IMR-90 (cell line): ENCODE measurements at regions not wholly inside any gene's neighbourhood (a gene's known extent, or its start where the extent isn't known, plus 50 kb on each side); places are given as distances from the start of the nearest gene placed in this dataset.

Experiments
- ATAC-seq: fragments of 200-7000 bp; cut with Tn5 transposase; 2 replicates; pipeline ENCODE4 v1.9.1; 2020; ENCODE audit warnings: low read depth, mild to moderate bottlenecking, moderate library complexity
- BruUV-seq: library from RNA; stranded (reverse); fragments of 400-500 nt; replicated peaks from 2 replicates; lab custom pipeline; 2021; lab: Mats Ljungman, UMichigan
- CTCF ChIA-PET: fragments of 300-600 bp; formaldehyde crosslinking; extraction: SDS; loops from one replicate; lab custom pipeline; 2021; ENCODE audit warnings: antibody characterized with exemption; lab: Yijun Ruan, JAX
- POLR2A ChIA-PET: fragments of 300-600 bp; sonication (Branson Sonifier 250); formaldehyde crosslinking; loops from one replicate; lab custom pipeline; 2022; ENCODE audit warnings: antibody characterized with exemption; ENCODE audit not compliant: unreplicated experiment; lab: Charles Lee
- DNase-seq: peaks from one replicate; pipeline ENCODE4 v3.0.0; 2013
- H2AFZ ChIP-seq: replicated peaks from 2 replicates; pipeline ENCODE3; 2013; ENCODE audit warnings: low read length, mild to moderate bottlenecking; ENCODE audit not compliant: poor library complexity
- H2AK5ac ChIP-seq: 2 replicates; pipeline ENCODE4 v1.6.1; 2013; ENCODE audit warnings: low read depth, low read length, inconsistent platforms
- H2AK9ac ChIP-seq: replicated peaks from 2 replicates; pipeline ENCODE3; 2013; ENCODE audit warnings: mild to moderate bottlenecking, low read depth, low read length, moderate library complexity; ENCODE audit not compliant: poor library complexity
- H2BK120ac ChIP-seq: 2 replicates; pipeline ENCODE4 v1.6.1; 2013; ENCODE audit warnings: low read depth, low read length, inconsistent platforms
- H2BK15ac ChIP-seq: 3 replicates; pipeline ENCODE4 v1.6.1; 2013; ENCODE audit warnings: low read depth, low read length, inconsistent platforms
- H2BK20ac ChIP-seq: 2 replicates; pipeline ENCODE4 v1.6.1; 2013; ENCODE audit warnings: low read depth, mild to moderate bottlenecking, inconsistent platforms, low read length, moderate library complexity
- H2BK5ac ChIP-seq: 2 replicates; pipeline ENCODE4 v1.6.1; 2013; ENCODE audit warnings: mild to moderate bottlenecking, low read depth, low read length, inconsistent platforms; ENCODE audit not compliant: poor library complexity, severe bottlenecking
- H3K14ac ChIP-seq: replicated peaks from 2 replicates; pipeline ENCODE4 v1.6.1; 2013; ENCODE audit warnings: low read depth, low read length, inconsistent platforms
- H3K18ac ChIP-seq: 2 replicates; pipeline ENCODE4 v1.6.1; 2013; ENCODE audit warnings: low read depth, low read length, control low read depth
- H3K23ac ChIP-seq: 2 replicates; pipeline ENCODE4 v1.6.1; 2013; ENCODE audit warnings: low read depth, low read length, inconsistent platforms
- H3K27ac ChIP-seq: 2 replicates; pipeline ENCODE4 v1.5.1; 2013; ENCODE audit warnings: mild to moderate bottlenecking, control low read depth, low read length; ENCODE audit not compliant: insufficient read depth
- H3K27me3 ChIP-seq: 2 replicates; pipeline ENCODE4 v1.6.1; 2013; ENCODE audit warnings: low read length; ENCODE audit not compliant: control insufficient read depth, insufficient read depth
- H3K36me3 ChIP-seq: 2 replicates; pipeline ENCODE4 v1.6.1; 2013; ENCODE audit warnings: low read length, mixed read lengths; ENCODE audit not compliant: control insufficient read depth, insufficient read depth
- H3K4ac ChIP-seq: 2 replicates; pipeline ENCODE4 v1.6.1; 2013; ENCODE audit warnings: low read depth, low read length, inconsistent platforms
- H3K4me1 ChIP-seq: 2 replicates; pipeline ENCODE4 v1.6.1; 2013; ENCODE audit warnings: low read length, mixed read lengths; ENCODE audit not compliant: control insufficient read depth, insufficient read depth
- H3K4me2 ChIP-seq: 2 replicates; pipeline ENCODE4 v1.6.1; 2013; ENCODE audit warnings: low read depth, mild to moderate bottlenecking, control low read depth, low read length, moderate library complexity
- H3K4me3 ChIP-seq: 2 replicates; pipeline ENCODE4 v1.5.1; 2013; ENCODE audit warnings: low read depth, mild to moderate bottlenecking, control low read depth, low read length, moderate library complexity; ENCODE audit not compliant: insufficient read depth
- H3K56ac ChIP-seq: 2 replicates; pipeline ENCODE4 v1.6.1; 2013; ENCODE audit warnings: low read length, inconsistent platforms; ENCODE audit not compliant: insufficient read depth; ENCODE audit errors: extremely low read depth
- H3K79me1 ChIP-seq, 2 experiments: 2 replicates each; pipeline ENCODE4 v1.6.1; 2013; ENCODE audit warnings: low read length in 2 of 2, inconsistent platforms in 1 of 2, low read depth in 1 of 2
- H3K9ac ChIP-seq: 2 replicates; pipeline ENCODE4 v1.6.1; 2013; ENCODE audit warnings: low read depth, low read length, control low read depth
- H3K9me1 ChIP-seq: 2 replicates; pipeline ENCODE4 v1.6.1; 2013; ENCODE audit warnings: low read length, inconsistent platforms; ENCODE audit not compliant: insufficient read depth
- H3K9me3 ChIP-seq: 2 replicates; pipeline ENCODE4 v1.6.1; 2013; ENCODE audit warnings: low read length; ENCODE audit not compliant: control insufficient read depth, insufficient read depth
- H4K20me1 ChIP-seq: 2 replicates; pipeline ENCODE4 v1.6.1; 2013; ENCODE audit warnings: low read length, inconsistent platforms; ENCODE audit not compliant: insufficient read depth
- H4K5ac ChIP-seq: 2 replicates; pipeline ENCODE4 v1.6.1; 2013; ENCODE audit warnings: mild to moderate bottlenecking, low read depth, low read length, control low read depth
- H4K8ac ChIP-seq, 2 experiments: 2 replicates each; pipeline ENCODE4 v1.6.1; 2013; ENCODE audit warnings: low read depth in 2 of 2, low read length in 2 of 2, control low read depth in 1 of 2, inconsistent platforms in 1 of 2
- H4K91ac ChIP-seq: 2 replicates; pipeline ENCODE4 v1.6.1; 2013; ENCODE audit warnings: low read depth, low read length, inconsistent platforms; ENCODE audit not compliant: insufficient read depth
- POLR2A ChIP-seq: IDR thresholded peaks from 2 replicates; pipeline ENCODE4 v1.6.1; 2012; ENCODE audit warnings: mild to moderate bottlenecking, low read depth, low read length
- USF2 ChIP-seq: fragments of 150-350 bp; IDR thresholded peaks from 2 replicates; pipeline ENCODE4 v1.6.1; 2017; ENCODE audit warnings: mild to moderate bottlenecking, antibody characterized with exemption, low read length, low read depth
- dilution Hi-C: fragments of 300-500 bp; cut with HindIII; formaldehyde crosslinking; loops from one replicate; pipeline ENCODE4 v1.14.3; 2018; ENCODE audit warnings: low sequenced_read_pairs; ENCODE audit not compliant: unreplicated experiment
- in situ Hi-C: fragments of 300-500 bp; cut with MboI; formaldehyde crosslinking; loops from 3 replicates; pipeline ENCODE4 v1.14.3; 2019; ENCODE audit warnings: low sequenced_read_pairs, inconsistent platforms, mixed read lengths
- intact Hi-C: fragments of 100-400 bp; cut with micrococcal nuclease; formaldehyde crosslinking; loops from 2 replicates; pipeline ENCODE4 v1.10.0; 2022

- no peak overlapping the region for H4K8ac ChIP-seq
Observed at GRCh38 chr14:84003346-84003745, 1526.6 kb upstream of the FLRT2 start.

More at GRCh38 chr14:84003346-84003745, 1526.6 kb upstream of the FLRT2 start:
- ChIA-PET CTCF (no interaction called here), POLR2A (no interaction called here)
- no peaks in the 10 kb centered on the region for H3K27me3 ChIP-seq
- H3K4me2 ChIP-seq, result no peak overlapping the region
- H2BK20ac ChIP-seq, result no peak overlapping the region
- no peak overlapping the region for H2AFZ ChIP-seq
- no peak overlapping the region for H3K4me3 ChIP-seq
- DNase-seq, result no peak
- H3K9me3 ChIP-seq, result no peaks in the 10 kb centered on the region
- H4K5ac ChIP-seq, result no peak overlapping the region
- no peaks in the 10 kb centered on the region for H3K36me3 ChIP-seq
- H2AK5ac ChIP-seq, result no peak overlapping the region
- H2BK120ac ChIP-seq, result no peak overlapping the region
- H3K4ac ChIP-seq, result no peak overlapping the region
- H2AK9ac ChIP-seq, result no peak overlapping the region
- no peaks in the 10 kb centered on the region for H4K20me1 ChIP-seq
- dilution Hi-C loops, result no loop called here
- no peak overlapping the region for H3K23ac ChIP-seq
- H2BK15ac ChIP-seq, result no peak overlapping the region
- no TSS peak for BruUV-seq
- intact Hi-C loops, result loop anchor here (5.0 kb wide), 1 partner anchor 701 kb away; no protein-coding TSS in a partner anchor
- H3K79me1 ChIP-seq, result no peaks in the 10 kb centered on the region
- no peak overlapping the region for H2BK5ac ChIP-seq
- H3K9ac ChIP-seq, result no peak overlapping the region
- no peaks in the 10 kb centered on the region for H3K9me1 ChIP-seq
- ATAC-seq, result no peak
- H3K4me1 ChIP-seq, result no peaks in the 10 kb centered on the region
- no peak overlapping the region for H3K56ac ChIP-seq
- no peak overlapping the region for H3K18ac ChIP-seq
- in situ Hi-C loops, result no loop called here
- no peak overlapping the region for H3K27ac ChIP-seq
- no peak overlapping the region for H4K91ac ChIP-seq
- TF ChIP-seq POLR2A (no peak), USF2 (no peak)
- no peak overlapping the region for H3K14ac ChIP-seq
